GM18502 (cell line): ENCODE measurements at regions not wholly inside any gene's neighbourhood (a gene's known extent, or its start where the extent isn't known, plus 50 kb on each side); places are given as distances from the start of the nearest gene placed in this dataset.

Source experiments
- ATAC-seq: cut with Tn5 transposase; IDR thresholded peaks from one replicate; pipeline ENCODE4 v1.9.1; 2021; ENCODE audit warnings: mild to moderate bottlenecking; ENCODE audit not compliant: unreplicated experiment, poor library complexity

DNA sequence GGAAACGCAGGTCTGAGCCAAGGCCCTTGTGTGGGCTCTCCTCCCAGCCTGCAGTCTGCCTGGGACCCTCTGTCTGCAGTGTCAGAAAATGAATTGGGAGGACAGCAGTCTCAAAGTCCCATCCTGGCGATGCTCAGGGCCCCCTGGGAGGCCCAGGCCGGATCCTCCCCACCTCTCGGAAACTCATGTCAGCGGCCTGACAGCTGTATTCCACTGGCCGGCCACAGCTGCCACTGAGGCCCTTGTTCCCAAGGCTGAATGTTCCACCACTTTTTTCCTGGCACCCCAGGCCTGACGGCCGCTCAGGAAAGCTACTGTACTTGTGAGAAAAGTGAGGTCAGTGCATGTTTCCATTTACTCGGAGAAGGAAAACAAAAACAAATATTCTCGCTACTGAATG lies 180.0 kb downstream of the FGF18 start:
- no peak for ATAC-seq

DNA sequence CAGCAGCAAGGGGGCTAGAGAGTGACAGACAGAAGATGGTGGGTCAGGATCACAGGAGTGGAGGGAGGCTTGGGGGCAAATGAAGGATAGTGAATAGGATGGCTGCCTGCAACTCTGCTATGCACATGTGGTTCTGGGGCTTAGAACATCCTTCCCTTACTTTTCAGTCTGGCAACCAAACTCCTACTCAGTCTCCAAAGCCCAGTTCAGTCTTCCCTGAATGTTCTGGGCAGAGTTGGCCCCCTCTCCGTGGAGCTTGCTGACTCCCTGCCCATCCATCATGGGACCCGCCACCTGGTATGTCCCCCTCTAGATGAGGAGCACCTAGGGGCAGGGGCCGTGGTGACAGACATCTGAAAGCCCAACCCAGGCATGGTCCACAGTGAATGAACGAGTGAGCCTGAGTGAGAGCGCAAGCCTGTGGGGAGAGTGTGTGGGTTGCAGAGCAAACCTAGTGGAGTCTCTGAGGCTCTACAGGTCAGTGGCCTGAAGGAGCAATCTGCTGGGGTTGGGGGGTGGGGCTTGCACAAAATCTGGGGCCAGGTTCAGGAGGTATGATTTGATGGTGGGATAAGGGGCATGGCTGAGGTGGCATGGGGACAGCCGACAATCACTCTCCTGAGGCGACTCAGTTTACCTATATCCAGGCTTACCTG lies 180.6 kb downstream of the FGF18 start:
- ATAC-seq: no peak

DNA sequence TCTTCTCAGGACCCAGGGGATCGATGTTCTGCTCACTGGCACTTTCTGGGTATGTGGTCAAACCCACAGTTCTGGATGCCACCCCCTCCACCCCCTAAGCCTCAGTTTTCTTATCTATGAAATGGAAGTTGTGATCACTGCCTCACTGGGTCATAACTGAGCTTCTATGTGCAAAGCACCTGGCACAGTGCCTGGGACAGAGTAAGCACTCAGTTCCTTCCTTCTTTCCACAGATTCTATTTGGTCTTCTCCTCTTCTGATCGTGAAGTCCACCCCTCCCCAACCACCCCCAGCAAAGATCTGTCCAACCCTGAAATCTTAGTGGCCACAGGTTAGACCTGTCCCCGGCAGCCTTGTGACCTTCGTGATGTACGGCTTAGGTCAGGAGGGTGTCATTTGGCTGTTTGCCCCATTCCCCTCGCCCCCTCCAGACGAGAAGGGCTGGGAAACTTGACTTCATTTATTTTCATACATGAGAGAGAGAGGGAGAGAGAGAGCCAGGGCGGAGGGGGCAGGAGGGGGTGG lies 181.4 kb downstream of the FGF18 start:
- peak; percentile 8 for ATAC-seq

GRCh38 chr5:171601266-171601881 lies 181.9 kb downstream of the FGF18 start:
- peak; percentile 49 for ATAC-seq

GRCh38 chr5:171603591-171603990 lies 182.0 kb upstream of the SMIM23 start:
- no peak for ATAC-seq

- ATAC-seq: no peak
Observed at GRCh38 chr5:171604195-171604594, 181.4 kb upstream of the SMIM23 start.

GRCh38 chr5:171606414-171607024 lies 179.1 kb upstream of the SMIM23 start:
- ATAC-seq: no peak

- ATAC-seq: no peak
Observed at GRCh38 chr5:171607863-171608262, 177.8 kb upstream of the SMIM23 start.

DNA sequence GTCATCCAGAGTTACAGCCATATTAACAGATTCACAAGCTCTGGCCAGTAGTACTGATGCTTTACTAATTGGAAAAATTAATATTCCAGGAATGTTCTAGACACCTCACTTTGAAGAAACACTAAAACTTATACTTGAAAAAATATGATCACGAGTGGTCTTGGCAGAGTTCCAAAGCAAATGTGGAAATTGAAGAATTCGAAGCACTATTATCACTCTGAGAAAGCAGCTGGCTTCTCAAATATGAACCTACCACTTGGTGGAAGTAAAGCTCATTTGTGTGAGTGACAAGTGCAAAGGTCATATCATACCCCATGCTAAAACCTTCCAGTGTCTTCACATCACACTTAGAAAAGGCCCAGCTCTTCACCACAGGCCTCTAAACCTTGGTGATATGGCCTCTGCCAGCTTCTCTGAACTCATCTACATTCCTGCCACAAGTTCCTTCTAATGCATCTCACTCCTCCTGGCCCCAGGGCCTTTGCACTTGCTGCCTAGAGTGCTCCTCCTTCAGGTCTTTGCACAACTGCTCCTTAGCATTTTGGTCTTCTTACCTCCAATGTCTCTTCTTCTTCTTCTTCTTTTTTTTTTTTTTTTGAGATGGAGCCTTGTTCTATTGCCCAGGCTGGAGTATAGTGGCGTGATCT lies 175.7 kb upstream of the SMIM23 start:
- no peak for ATAC-seq

DNA sequence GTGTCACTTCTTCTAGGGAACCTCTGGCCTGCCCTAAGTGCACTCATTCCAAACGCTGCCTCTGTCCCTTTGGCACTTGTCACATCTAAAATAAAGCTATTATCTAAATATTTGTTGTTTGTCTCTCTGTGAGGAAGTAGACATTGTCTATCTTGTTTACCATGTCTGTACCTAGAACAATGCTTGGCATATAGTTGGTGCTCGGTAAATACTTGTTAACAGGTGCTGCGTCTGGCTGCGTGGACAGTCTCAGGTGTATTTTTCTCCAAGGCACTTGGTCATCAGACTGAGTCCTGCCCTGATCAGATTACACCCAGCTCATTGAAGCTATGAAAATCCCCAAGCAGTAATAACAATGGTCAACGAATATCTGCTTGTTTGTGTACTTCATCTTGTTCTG lies 174.9 kb upstream of the SMIM23 start:
- ATAC-seq: no peak

DNA sequence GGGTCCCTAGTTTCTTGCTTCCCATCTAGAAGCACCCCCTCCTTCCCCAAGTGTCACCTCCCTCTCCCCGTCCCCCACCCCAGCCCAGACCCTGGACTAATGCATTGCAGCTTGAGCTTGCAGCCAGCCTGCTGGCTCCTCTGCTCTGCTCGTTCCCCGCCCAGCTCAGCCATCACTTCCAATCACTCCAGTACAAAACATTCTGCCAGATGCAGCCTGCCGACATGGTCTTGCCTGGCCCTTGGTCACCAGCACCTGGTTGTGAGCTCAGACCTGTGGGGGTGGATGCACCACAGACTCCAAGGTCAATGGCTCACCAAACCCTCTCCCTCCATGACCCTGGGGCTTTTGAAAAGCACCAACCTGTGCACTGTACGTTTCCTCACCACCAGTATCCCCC lies 172.9 kb upstream of the SMIM23 start:
- no peak for ATAC-seq

GRCh38 chr5:171614511-171614910 lies 171.1 kb upstream of the SMIM23 start:
- ATAC-seq: no peak

- no peak for ATAC-seq
Observed at GRCh38 chr5:171614971-171615653, 170.5 kb upstream of the SMIM23 start.

GRCh38 chr5:171615705-171616640 lies 169.6 kb upstream of the SMIM23 start:
- ATAC-seq: no peak

DNA sequence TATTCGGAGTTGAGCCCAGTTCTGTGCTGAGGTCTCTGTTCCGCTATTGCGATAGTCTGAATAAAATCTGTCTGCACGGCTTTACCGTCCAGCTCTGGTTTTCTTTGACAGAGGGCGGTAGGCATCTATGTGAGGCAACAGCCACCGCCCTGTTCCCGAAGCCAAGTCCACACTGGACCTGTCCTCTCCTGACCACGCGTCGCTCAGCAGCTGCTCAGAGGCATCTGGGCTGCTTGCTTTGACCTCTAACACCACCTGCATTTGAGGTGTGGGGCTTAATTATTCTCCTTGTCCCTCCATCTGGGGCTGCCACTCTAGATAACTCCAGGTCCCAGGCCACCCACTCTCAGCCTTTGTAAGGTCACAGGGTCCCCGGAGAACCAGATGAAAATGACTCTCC lies 168.4 kb upstream of the SMIM23 start:
- no peak for ATAC-seq

DNA sequence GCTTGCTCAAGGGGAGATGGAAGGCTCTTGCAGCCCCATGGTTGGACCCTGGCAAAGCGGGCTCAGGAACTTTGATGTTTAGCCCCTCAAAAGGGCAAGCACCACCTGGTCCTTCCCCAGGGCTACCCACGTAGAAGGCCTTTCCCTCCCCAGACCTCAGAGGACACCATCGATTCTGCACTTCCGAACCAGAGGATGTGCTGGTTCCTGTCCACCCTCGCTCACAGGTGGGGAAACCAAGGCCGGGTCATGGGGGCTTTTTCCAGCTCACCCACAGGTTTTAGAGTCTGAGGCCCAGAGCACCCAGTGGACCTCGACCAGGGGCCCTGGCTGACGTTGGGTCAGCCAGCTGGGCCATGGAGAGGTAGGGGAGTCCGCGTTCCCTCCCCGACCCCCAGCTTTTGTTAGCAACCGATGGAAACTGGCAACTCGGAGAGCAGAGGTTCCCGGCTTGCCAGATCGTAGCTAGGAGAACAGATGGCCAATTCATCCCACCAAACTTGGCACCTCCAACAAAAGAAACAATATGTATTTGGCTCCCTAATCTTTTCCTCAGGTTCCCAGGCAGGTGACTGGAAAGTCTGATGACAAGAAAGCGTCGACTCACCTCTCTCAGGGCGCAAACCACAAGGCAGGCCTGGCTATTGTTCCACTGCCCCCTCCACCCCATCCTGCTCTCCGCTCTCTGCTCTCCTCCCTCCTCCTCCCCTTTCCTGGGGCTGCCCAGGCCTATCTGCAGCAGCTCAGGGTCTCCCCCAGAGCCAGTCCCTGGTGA lies 167.6 kb upstream of the SMIM23 start:
- ATAC-seq: no peak

GRCh38 chr5:171619196-171619595 lies 166.4 kb upstream of the SMIM23 start:
- no peak for ATAC-seq

- ATAC-seq: no peak
Observed at GRCh38 chr5:171619744-171620143, 165.9 kb upstream of the SMIM23 start.

GRCh38 chr5:171622010-171622409 lies 163.6 kb upstream of the SMIM23 start:
- no peak for ATAC-seq
